HG03196 (cell line): ENCODE measurements at regions not wholly inside any gene's neighbourhood (a gene's known extent, or its start where the extent isn't known, plus 50 kb on each side); places are given as distances from the start of the nearest gene placed in this dataset.
"Not testable (repeated sequence)": the region's sequence is repeated elsewhere in the genome, so short reads cannot be mapped to it uniquely, and the experiment has no call there.

Experiments used
- ATAC-seq: cut with Tn5 transposase; IDR thresholded peaks from one replicate; pipeline ENCODE4 v1.9.1; 2021; ENCODE audit not compliant: unreplicated experiment

DNA sequence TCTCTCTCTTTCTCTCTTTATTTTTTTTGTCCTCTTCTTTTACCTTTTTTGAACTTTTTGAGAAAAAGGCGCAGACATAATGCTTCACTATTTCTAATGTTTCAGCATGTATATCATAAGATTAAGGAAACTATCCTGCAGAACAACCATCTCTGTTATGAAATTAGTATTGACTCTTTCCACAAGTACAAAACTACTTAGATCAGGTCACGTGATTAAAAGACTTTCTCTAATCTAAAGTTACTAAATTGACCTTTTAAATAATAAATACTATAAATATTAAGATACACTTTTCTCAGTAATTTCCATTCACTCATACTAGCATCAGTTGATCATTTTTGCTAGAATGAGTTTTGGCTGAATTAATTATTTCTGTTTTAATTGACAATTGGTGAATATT, 844.5 kb upstream of the LRFN5 start:
- no peak for ATAC-seq

DNA sequence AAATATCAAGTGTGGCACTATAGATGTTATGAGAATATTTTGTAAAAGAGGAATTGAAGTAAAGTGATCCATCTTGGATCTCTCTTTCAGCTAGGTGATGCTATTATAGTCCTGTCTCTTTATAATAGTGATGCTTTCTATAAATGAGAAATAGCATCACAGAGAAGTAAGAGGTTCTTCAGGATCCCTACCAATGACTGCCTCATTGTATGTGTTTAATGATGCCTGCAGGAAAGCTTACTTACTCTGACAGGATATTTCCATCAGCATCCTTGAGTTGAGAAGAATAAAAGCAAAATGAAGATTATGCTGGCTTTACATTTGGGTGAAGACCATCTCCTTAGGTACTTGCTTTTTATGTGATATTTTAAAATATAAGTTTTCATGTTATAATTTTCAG, 846.0 kb upstream of the LRFN5 start:
- no peak for ATAC-seq

DNA sequence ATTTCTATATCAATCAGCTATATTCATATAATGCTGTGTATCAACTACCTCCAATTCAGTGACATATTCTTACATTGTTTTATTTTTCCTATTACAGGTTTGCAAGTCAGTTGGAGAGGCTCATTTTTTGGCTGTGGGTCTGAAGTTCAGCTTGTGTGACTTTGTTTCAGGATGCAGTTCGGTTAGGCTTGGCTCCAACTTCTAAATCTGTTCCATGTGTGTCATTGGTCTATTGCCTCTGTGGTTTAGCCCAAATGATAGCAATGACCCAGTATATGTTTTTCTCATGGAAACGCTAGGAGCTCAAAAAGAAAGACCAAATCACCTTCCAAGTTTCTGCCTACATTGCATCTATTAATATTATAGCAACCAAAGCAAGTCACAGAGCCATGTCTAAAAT, 848.6 kb upstream of the LRFN5 start:
- ATAC-seq, result no peak

DNA sequence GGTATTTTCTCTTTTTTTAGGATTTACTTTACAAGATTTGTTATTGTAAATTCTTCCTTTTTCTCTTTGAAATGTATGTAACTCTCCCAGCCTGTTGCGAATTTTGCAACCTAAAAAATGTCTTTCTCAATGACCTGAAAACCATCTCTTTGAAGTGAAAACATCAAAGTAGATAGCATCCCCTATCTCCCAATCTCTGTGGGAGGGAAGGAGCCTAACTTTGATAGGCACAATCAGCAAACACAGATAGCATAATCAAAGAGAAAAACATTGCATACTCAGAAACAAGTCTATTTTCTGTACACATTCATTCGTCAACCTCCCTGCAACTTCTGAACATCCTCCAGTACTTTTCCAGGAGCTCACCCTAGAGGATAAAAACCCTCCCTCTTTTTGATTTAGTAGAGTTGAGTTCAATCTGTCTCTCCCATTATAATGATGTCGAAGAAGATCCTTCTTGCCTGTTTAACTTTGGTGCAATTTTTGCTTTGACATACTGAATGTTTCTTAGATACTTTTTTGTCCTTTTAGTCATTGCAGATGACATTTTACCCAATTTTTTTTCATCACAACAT, 849.2 kb upstream of the LRFN5 start:
- no peak for ATAC-seq

DNA sequence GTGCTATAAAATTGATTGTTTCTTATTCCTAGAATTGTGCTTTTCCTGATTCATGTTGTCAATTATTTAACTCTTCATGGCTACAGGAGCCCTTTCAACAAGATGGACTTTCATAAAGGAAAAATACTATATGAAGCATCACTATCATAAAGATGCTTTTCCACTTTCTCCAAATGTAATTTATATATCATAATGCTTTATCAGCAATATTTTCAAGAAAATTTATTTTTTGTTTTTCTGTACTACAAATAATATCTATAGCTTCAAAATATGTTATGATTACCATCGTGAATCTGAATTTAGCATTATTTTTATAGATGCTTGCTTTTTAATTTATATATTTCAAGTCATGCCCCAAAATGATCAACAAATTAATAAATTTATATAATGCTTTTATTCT, 873.5 kb upstream of the LRFN5 start:
- ATAC-seq, result no peak

DNA sequence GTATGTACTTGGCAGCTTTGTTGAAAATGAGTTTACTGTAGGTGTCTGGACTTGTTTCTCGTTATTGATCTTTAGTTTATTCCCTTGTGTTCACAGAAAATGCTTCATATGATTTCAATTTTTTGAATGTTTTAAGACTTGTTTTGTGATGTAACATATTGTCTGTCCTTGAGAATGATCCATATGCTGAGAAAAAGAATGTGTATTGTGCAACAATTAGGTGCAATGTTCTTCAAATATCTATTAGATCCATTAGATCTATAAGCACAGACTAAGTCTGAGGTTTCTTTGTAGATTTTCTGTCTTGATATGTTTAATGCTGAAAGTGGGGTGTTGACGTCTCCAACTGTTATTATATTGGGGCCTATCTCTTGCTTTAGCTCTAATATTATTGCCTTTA, 879.6 kb upstream of the LRFN5 start:
- ATAC-seq, result no peak

DNA sequence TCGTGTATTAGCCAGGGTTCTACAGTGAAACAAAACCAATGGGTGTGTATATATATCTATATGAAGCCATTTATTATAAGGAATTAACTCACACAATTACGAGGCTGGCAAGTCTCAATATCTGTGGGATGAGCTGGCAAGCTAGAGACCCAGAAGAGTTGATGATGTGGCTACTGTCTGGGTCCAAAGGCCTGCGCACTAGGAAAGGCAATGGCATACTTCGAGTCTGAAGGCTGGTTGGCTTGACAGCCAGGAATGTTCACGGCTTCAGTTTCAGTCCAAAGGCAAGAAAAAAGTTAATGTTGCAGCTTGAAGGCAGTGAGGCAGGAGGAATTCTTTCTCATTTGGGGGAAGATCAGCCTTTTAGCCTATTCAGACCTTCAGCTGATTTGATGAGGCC, 893.3 kb upstream of the LRFN5 start:
- ATAC-seq, result no peak

DNA sequence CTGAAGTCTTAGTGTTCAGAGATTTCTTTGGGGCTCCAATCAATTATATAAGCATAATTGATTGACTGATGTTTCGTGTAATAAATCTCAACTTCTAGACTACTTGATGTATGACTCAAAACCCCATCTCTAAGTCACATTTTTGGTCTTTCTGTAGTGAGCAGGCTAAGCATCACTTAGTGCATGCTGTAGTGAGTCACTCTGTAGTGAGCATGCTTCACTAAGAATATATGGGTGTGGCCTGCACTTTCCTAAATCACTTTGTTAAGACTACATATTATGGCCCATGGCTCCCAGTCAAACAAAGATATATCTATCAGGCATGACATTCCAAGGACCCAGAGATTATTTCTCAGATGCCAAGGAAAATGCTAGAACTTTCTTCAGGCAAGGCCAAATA, 909.4 kb upstream of the LRFN5 start:
- no peak for ATAC-seq

DNA sequence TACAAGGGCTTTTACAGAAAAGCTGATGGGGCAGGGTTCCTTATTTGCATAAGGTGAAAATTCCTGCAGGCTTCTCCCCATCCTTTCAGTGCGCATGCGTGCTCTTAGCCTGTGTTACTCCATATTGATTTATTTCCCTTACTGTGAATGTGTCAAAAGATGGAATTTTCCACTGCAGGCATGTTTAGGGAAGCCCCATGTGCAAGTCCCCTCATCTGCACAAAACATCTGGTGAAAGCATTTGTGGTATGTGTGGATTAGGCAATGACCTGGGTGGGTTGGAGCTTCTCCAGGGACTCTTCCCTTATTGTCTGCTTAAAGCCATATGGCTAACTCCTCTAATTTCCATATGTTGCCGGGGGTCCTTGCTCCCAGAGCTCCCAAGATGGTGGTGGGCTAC, 912.7 kb upstream of the LRFN5 start:
- no peak for ATAC-seq

DNA sequence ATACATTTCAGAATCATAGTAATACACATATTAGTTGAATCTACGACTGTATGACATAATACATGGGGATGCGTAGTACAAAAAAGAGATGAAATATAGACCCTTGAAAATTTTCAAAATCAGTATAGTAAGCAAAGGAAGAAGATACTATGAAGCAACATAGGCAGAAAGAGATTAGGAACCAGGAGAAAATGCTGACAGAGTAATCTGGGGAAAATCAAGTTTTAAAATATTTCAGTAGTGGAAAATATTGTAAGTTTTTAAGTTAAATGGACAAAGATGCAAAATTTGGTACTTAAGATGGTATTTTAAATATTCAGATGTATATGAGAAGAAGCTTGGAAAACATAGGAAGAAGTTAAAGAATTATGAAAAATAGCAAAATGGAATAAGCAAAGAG, 915.6 kb upstream of the LRFN5 start:
- no peak for ATAC-seq

DNA sequence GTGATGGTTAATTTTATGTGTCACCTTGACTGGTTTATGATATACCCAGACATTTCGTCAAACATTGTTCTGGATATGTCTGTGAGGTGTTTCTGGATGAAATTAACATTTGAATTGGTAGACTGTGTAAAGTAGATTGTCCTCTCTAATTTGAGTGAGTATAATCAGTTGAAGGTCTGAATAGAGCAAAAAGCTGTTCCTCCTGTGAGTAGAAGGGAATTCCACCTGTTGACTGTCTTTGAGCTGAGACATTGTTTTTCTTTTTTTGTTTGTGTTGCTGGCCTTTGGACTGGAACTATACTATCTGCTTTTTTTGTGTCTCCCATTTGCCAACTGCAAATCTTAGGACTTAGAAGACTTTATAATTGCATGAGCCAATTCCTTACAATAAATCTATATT, 920.9 kb upstream of the LRFN5 start:
- no peak for ATAC-seq

DNA sequence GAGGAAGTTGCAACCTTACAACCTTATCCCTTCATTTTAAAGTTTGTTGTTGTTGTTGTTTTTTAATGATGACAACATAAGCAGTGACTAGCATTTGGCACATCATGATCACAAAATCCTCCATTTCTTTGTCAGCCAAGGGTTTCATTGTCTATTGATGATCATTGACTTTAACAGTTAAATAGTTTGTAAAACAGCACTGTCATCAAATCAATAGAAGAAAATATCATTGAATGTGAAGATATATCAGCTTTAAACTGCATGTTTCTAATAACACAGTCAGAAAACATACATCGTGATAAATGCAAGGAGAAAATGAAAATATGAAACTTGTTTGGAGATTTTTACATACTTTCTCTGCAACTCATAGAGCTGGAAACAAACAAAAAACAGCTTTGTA, 922.3 kb upstream of the LRFN5 start:
- ATAC-seq, result no peak

DNA sequence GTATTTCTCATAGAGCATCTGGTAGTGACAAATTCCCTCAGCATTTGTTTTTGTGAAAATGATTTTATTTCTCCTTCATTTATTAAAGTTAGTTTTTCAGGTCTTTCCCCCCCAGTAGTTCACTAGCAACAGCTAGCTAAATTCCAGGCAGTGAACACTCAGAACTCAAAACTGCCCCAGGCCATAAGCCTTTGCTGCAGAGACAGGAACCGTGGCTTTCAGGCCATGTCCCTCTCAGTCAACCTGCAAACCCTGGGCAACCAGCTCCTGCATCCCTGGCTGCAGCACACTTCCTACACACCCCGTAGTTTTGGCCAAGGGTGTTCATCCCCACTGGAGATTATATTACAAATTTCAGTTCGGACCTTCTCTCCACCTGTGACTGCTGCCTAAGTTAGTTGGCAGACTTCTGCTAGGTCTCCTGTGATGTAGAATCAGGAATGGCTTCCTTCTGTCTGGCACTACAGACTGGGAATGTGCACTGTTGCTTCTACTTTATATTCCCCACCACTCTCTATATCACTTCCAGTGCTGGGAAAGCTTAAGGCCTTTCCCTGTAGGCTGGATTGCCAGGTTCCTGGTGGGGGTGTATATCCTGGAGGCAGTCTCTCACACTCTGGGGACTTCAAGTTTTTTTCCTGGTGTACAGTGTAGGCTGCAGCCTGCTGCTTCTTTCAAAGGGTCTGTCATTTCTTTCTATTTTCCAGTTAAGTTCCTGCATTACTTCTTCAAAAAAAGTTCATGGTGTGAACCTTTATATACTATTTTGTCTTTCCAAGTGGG, 924.4 kb upstream of the LRFN5 start:
- ATAC-seq, result no peak

DNA sequence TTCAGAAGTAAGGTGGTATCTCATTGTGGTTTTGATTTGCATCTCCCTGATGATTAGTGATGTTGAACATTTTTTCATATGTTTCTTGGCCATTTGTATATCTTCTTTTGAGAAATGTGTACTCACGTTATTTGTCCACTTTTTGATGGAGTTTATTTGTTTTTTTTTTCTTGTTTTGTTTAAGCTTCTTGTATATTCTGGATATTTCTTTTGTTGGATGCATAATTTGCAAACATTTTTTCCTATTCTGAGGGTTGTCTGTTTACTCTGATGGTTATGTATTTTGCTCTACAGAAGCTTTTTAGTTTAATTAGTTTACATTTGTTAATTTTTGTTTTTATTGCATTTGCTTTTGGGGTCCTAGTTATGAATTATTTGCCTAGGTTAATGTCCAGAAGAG, 927.4 kb upstream of the LRFN5 start:
- ATAC-seq, result no peak

DNA sequence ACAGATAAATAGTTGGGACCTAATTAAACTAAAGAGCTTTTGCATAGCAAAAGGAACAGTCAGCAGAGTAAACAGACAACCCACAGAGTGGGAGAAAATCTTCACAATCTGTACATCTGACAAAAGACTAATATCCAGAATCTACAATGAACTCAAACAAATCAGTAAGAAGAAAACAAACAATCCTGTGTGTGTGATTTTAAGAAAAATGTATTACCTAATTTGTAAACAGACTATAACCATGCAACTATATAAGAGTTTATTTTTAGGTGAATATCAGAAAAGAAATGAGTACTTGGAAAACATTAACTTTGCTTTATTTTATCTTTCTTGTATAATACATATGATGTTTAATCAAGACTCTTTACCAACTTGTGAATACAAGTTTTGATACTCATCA, 929.5 kb upstream of the LRFN5 start:
- ATAC-seq, result not testable (repeated sequence)

DNA sequence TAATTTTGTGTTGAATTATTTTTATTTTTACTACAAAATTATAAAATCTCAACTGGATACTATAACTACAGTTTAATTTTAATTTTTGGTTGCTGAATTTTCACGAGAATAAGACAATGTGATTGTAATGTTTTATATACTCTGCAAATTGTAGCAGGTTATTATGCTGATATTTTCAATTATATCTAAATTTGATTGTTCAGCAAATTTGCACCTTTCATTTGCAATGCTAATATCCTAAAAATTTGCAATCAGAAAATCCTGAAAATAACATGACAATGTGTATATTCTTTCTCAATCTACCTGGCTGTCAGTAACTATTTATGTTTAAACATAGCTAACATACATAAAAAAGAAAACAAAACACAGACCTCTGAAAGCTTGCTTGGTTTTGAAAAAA, 932.2 kb upstream of the LRFN5 start:
- ATAC-seq, result no peak

DNA sequence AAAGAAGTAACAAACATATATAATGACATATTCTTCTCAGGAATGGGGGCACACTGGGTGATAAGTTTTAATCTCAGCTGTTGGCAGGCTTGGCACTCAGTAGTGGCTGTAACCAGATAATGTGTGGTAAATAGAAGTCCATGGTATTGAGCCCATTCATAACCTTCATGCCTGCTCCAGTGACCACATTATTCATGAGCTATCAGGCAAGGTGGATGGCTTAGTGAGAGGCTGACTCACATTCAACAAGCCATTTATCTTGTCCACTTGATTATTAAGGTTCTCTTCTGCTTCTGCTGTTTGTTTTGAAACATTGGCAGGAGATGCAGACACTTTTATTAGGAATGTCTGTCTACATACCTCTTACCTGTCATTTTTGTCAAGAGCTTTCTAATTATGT, 950.4 kb upstream of the LRFN5 start:
- ATAC-seq, result no peak

DNA sequence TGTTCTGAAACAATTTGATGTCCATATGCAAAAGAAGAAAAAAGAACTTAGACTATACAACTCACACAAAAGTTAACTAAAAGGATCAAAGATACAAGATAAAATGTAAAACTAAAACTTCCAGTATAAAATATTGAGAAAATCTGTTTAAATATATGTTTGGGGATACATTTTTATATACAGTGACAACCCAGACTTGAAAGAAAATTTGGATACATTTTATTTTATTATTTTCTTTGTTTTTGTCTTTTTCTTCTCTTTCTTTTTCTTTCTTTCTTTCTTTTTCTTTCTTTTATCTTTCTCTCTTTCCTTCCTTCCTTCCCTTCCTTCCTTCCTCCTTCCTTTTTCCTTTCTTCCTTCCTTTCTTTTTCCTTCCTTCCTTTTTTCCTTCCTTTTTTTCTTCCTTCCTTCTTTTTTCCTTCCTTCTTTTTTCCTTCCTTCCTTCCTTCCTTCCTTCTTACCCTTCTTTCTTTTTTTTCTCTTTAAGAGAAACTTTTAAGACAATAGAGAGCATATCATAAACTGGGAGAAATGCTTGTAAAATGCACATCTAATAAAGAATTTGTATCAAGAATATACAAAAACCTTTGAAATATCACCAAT, 954.5 kb upstream of the LRFN5 start:
- ATAC-seq, result no peak

DNA sequence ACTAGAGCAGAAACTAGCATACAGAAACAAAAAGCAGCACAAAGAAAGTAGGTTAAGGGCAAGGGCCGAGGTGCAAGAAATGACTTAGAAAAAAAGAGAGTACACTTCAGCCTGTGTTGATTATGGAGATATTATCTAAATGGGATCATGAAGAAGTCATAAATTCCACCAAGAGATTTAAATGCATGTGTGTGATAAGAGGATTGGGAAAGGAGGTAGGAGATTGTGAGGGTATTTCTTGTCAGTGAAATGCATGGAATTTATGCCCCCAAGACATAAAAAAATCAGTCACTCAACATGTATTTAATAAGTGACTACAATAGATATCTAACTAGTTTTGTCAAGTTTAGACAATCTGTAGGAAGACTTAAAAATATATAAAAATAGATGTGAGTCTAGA, 976.2 kb upstream of the LRFN5 start:
- ATAC-seq, result no peak

DNA sequence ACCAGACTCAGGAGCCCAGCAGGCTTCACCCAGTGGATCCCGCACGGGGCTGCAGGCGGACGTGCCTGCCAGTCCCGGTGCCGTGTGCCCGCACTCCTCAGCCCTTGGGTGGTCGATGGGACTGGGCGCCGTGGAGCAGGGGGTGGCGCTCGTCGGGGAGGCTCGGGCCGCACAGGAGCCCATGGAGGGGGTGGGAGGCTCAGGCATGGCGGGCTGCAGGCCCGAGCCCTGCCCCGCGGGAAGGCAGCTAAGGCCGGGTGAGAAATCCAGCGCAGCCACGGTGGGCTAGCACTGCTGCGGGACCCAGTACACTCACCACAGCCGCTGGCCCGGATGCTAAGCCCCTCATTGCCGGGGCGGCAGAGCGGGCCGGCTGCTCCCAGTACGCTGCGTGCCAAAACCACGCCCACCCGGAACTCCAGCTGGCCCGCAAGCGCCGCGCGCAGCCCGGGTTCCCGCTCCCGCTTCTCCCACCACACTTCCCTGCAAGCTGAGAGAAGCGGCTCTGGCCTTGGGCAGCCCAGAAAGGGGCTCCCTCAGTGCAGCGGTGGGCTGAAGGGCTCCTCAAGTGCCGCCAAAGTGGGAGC, 977.0 kb upstream of the LRFN5 start:
- ATAC-seq, result not testable (repeated sequence)

DNA sequence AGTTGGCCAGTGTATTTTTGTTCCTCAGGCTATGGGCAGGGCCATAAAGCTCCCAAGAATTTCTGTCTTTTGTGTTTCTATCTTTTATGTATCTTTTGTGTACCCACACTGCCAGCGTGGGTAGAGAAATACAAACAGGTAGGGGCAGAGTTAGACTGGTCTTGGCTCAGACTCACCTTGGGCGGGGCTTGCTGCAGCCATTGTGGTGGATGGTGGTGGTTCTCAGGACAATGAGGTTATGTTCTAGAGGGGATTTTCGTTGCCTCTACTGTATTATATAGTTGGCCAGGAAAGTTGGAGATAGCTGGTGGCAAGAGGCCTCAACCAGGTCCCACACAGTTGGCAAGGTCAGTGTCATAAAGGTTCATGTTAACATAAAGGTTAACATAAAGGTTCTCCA, 977.5 kb upstream of the LRFN5 start:
- no peak for ATAC-seq

DNA sequence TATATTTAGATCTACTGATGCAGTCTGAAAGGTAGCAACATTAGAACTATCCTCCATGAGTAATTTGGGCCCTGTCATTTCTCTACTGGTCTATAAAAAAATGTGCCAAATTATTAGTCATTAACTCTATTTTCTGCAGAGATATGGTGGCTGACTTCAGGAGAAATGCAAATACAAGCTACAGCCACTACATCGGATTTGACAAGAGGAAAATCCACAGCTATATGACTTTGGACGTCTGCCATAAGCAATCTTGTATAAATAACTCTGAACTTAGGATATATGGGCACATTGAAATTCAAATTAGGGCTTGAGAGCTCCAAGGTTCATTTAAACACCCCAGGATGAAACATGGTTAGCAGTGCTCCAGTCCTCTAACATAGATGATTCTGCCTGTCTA, 983.0 kb upstream of the LRFN5 start:
- ATAC-seq, result no peak
